Colonic mucosa (tissue), 4 donors: ENCODE measurements at regions not wholly inside any gene's neighbourhood (a gene's known extent, or its start where the extent isn't known, plus 50 kb on each side); places are given as distances from the start of the nearest gene placed in this dataset.
A peak's percentile ranks its signal among the peaks of the same experiment; 100 is the strongest.

Experiments used
- DNase-seq: peaks from one replicate; pipeline ENCODE4 v3.0.0-alpha.2; 2020
- H3K27ac ChIP-seq: fragments of 200-600 bp; one replicate; pipeline ENCODE4 v1.8.0; 2021
- H3K27me3 ChIP-seq: fragments of 200-600 bp; one replicate; pipeline ENCODE4 v1.8.0; 2021
- H3K36me3 ChIP-seq: fragments of 200-600 bp; one replicate; pipeline ENCODE4 v1.8.0; 2021
- H3K4me1 ChIP-seq: fragments of 200-600 bp; one replicate; pipeline ENCODE4 v1.8.0; 2021; ENCODE audit warnings: mild to moderate bottlenecking
- H3K4me3 ChIP-seq: fragments of 200-600 bp; one replicate; pipeline ENCODE4 v1.8.0; 2021
- H3K9ac ChIP-seq, 2 donors: one replicate each; pipeline ENCODE4 v1.7.0; 2013; ENCODE audit warnings: control low read depth in 2 of 2, low read depth in 2 of 2, low read length in 2 of 2
- H3K9me3 ChIP-seq: fragments of 200-600 bp; one replicate; pipeline ENCODE4 v1.8.0; 2021
- intact Hi-C: fragments of 100-400 bp; cut with DNase I; formaldehyde crosslinking; loops from one replicate; pipeline ENCODE4 v1.14.1; 2022
- TF ChIP-seq, protein P1 (sequence below): fragments of 200-600 bp; IDR thresholded peaks from one replicate; pipeline ENCODE4 v1.8.0; 2022; ENCODE audit warnings: antibody characterized with exemption, mild to moderate bottlenecking
- donor health status: healthy.
- donor health status: DM: no; HTN: no; CAD: no.
- donor health status: DM: no; HTN: no; CAD: no.

DNA sequence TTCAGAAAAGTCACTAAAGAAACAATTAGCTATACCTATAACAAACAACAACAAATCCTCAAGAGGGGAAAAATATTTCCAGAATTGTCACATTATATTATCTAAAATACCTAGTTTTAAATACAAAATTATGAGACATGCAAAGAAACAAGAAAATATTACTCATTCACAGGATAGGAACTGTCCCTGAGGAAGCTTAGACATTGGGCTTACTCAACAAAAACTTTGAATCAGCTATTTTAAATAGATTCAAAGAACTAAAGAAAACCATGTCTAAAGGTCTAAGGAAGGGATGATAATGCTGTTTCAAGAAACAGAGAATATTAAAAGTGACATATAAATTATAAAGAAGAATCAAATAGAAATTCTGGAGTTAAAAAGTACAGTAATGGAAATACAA is 131.9 kb upstream of the ZNF516 start:
- Histone ChIP-seq H3K9ac (no peak overlapping the region), H3K4me1 (no peaks in the 10 kb centered on the region), H3K36me3 (no peaks in the 10 kb centered on the region), H3K27me3 (no peaks in the 10 kb centered on the region), H3K9me3 (no peaks in the 10 kb centered on the region), H3K27ac (no peak overlapping the region), H3K4me3 (no peak overlapping the region)
- TF ChIP-seq, protein P1, sequence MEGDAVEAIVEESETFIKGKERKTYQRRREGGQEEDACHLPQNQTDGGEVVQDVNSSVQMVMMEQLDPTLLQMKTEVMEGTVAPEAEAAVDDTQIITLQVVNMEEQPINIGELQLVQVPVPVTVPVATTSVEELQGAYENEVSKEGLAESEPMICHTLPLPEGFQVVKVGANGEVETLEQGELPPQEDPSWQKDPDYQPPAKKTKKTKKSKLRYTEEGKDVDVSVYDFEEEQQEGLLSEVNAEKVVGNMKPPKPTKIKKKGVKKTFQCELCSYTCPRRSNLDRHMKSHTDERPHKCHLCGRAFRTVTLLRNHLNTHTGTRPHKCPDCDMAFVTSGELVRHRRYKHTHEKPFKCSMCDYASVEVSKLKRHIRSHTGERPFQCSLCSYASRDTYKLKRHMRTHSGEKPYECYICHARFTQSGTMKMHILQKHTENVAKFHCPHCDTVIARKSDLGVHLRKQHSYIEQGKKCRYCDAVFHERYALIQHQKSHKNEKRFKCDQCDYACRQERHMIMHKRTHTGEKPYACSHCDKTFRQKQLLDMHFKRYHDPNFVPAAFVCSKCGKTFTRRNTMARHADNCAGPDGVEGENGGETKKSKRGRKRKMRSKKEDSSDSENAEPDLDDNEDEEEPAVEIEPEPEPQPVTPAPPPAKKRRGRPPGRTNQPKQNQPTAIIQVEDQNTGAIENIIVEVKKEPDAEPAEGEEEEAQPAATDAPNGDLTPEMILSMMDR: no peak
- intact Hi-C loops: no loop called here
- no peak for DNase-seq

DNA sequence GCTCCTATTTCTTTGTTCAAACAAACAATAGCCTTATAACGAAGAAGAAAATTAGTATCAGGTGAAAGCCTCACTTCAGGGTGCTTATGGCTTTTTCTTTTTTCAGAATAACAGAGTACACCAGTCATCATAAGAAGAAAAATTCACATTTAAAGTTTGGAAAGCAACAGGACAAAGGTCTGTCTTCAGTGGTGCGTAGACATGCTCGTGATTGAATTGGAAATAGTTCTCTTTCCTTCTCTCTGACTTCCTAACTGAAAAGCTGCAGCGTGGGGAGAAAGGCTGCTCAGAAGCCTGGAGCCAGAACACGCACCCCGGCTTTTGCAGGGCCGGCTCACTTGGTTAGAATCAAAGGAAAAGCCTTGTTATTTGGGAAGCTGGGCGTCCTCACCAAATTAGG is 127.6 kb upstream of the ZNF516 start:
- no peak overlapping the region for H3K9ac ChIP-seq
- no peak overlapping the region for H3K4me3 ChIP-seq
- no peaks in the 10 kb centered on the region for H3K27me3 ChIP-seq
- H3K27ac ChIP-seq: no peak overlapping the region
- no peaks in the 10 kb centered on the region for H3K9me3 ChIP-seq
- TF ChIP-seq, protein P1: no peak
- intact Hi-C loops: no loop called here
- DNase-seq: no peak
- no peaks in the 10 kb centered on the region for H3K4me1 ChIP-seq
- no peaks in the 10 kb centered on the region for H3K36me3 ChIP-seq

DNA sequence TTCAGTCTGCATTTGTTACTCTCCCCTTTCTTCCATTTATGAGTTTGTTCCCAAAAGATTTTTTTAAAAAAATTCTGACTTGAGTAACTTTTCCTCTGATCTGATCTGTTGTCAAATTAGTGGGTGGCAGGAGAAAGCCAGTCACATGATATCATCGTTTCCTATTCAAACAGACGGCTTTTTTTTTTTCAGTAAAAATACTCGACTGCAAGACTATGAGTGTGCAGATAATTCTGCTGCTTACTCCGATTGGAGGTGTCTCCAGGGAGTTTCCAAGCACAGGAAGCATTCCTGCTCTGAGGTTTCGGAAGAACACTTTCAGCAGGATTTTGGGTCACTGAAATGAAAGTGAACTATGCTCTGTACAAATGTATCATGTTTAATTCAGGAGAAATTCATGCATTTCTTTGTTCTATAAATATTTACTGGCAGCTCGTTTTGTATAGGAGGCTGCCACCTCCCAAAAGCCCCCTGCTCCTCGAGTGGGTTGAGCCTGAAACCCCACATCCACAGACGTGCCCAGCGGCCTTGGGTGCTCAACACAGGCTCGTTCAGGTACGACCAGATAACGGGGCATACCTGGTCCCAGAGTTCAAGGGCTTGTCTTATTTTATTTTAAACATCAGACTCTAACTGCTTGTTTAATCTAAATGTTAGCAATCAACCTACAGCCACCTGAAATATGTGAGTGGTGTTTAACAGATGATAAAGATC is 126.9 kb upstream of the ZNF516 start:
- no peak for DNase-seq
- intact Hi-C loops: no loop called here
- no peak overlapping the region for H3K27ac ChIP-seq
- H3K9ac ChIP-seq: no peak overlapping the region
- no peaks in the 10 kb centered on the region for H3K9me3 ChIP-seq
- no peaks in the 10 kb centered on the region for H3K27me3 ChIP-seq
- H3K4me3 ChIP-seq: no peak overlapping the region
- H3K36me3 ChIP-seq: no peaks in the 10 kb centered on the region
- TF ChIP-seq, protein P1: no peak
- H3K4me1 ChIP-seq: no peaks in the 10 kb centered on the region

DNA sequence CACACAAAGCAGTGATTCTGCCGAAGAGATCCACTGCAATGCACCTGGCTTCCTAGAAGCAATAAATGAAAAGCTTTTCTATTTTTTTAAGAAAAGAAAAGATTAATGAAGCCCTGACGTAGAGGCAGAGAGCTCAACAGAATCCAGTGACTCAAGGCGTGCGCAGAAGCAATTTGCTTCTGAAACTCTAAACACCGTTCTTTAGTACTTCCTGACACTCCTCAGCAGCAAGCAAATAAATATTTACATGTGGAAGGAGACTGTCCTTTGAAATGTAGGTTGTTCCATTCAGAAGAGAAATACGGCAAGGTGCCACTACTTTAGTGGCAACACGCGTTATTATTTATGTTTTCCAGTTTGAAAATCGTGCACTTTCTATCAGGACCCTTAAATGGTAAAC is 126.2 kb upstream of the ZNF516 start:
- Histone ChIP-seq H3K4me3 (peak overlapping the region; percentile 6), H3K4me1 (no peaks in the 10 kb centered on the region), H3K9me3 (no peaks in the 10 kb centered on the region), H3K27me3 (no peaks in the 10 kb centered on the region), H3K9ac (no peak overlapping the region), H3K27ac (no peak overlapping the region), H3K36me3 (no peaks in the 10 kb centered on the region)
- DNase-seq: no peak
- TF ChIP-seq, protein P1: no peak
- intact Hi-C loops: no loop called here

DNA sequence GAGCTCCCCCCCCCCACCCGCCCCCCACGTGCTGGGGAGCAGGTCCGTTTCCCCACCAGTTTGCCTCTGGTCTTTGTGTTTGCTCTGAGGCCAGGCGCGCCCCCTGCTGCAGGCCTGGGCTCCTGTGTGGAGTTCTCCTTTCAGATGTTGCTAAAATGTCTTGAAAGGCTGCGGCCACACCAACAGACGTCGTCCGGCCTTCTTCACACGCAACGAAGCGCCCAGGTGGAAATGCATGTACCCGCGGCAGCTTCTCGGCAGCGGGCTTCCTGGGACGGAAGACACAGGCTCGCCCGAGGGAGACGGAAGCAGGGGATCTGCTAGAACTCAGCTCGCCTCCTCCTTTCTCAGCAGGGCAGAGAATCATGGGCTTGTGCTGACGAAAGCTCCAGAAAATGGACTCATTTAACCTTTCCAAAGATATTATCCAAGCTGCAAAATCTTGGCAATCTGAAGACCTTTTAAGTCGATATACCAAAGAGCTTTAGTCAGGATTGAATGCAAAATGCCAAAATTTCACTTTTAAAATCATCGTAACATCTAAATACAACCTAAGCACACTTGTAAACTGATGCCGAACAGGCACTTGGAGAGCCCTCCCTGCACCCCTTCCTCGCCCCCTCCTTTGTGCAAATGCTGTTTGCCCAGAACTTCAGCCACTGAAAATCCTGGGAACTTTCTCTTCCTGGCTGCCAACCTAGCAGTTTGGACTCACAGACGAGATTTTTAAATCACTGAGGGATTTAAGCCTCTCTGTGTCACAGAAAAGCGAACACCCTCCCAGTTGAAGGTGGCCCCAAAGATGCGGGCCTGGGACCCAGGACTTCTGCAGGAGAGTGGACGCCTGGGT is 125.5 kb upstream of the ZNF516 start:
- Histone ChIP-seq H3K27ac (no peak overlapping the region), H3K4me3 (peak overlapping the region; percentile 11), H3K4me1 (no peaks in the 10 kb centered on the region), H3K27me3 (no peaks in the 10 kb centered on the region), H3K9ac (no peak overlapping the region), H3K36me3 (no peaks in the 10 kb centered on the region), H3K9me3 (no peaks in the 10 kb centered on the region)
- TF ChIP-seq, protein P1: peak; percentile 31
- DNase-seq: peak; percentile 57
- intact Hi-C loops: no loop called here
